Upper lobe of right lung (tissue), 1 donor: ENCODE measurements at regions not wholly inside any gene's neighbourhood (a gene's known extent, or its start where the extent isn't known, plus 50 kb on each side); places are given as distances from the start of the nearest gene placed in this dataset.

Experiments
- ATAC-seq: fragments of 200-7000 bp; cut with Tn5 transposase; one replicate; pipeline ENCODE4 v1.9.1; 2020; ENCODE audit warnings: mild to moderate bottlenecking, moderate library complexity
- DNase-seq: peaks from one replicate; pipeline ENCODE4 v3.0.0-alpha.2; 2020
- H3K27ac ChIP-seq: fragments of 200-600 bp; one replicate; pipeline ENCODE4 v1.8.0; 2022
- H3K27me3 ChIP-seq: fragments of 200-600 bp; one replicate; pipeline ENCODE4 v1.8.0; 2022; ENCODE audit warnings: mild to moderate bottlenecking
- H3K36me3 ChIP-seq: fragments of 200-600 bp; one replicate; pipeline ENCODE4 v1.8.0; 2022
- H3K4me1 ChIP-seq: fragments of 200-600 bp; one replicate; pipeline ENCODE4 v1.8.0; 2022
- H3K4me3 ChIP-seq: fragments of 200-600 bp; one replicate; pipeline ENCODE4 v1.8.0; 2022; ENCODE audit warnings: mild to moderate bottlenecking
- H3K9me3 ChIP-seq: fragments of 200-600 bp; one replicate; pipeline ENCODE4 v1.8.0; 2022
- intact Hi-C: fragments of 100-400 bp; cut with DNase I; formaldehyde crosslinking; loops from one replicate; pipeline ENCODE4 v1.11.0; 2022
- TF ChIP-seq, protein P1 (sequence below): fragments of 200-600 bp; IDR thresholded peaks from one replicate; pipeline ENCODE4 v1.8.0; 2022; ENCODE audit warnings: antibody characterized with exemption
- donor health status: DM: no; HTN: yes; CAD: no; lungs with severe emphysema.

DNA sequence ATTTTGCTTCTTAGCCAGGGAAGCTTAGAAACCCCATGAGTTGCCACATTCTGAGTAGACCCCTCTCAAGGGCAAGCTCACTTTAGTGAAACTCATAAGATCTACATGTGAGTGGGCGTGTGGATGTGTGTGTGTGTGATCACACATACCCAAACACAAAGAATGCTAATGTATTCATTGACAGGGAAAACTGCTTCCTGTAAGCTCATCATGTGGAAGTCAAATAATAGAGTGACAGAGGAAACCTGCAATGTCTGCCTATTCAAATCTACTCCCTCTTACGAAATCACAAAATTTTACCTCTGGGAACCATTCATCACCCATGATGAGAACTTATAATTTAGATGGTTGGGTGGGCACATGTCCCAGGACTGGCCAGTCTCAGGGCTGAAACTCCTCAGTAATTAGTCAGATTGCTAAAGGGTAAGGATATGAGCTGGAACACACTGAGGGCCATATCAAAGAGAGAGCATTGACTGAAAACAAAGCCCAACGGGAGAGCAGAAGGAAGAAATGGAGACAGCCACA is 94.5 kb upstream of the CCDC150 start:
- no peak for ATAC-seq
- TF ChIP-seq, protein P1, sequence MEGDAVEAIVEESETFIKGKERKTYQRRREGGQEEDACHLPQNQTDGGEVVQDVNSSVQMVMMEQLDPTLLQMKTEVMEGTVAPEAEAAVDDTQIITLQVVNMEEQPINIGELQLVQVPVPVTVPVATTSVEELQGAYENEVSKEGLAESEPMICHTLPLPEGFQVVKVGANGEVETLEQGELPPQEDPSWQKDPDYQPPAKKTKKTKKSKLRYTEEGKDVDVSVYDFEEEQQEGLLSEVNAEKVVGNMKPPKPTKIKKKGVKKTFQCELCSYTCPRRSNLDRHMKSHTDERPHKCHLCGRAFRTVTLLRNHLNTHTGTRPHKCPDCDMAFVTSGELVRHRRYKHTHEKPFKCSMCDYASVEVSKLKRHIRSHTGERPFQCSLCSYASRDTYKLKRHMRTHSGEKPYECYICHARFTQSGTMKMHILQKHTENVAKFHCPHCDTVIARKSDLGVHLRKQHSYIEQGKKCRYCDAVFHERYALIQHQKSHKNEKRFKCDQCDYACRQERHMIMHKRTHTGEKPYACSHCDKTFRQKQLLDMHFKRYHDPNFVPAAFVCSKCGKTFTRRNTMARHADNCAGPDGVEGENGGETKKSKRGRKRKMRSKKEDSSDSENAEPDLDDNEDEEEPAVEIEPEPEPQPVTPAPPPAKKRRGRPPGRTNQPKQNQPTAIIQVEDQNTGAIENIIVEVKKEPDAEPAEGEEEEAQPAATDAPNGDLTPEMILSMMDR: no peak
- Histone ChIP-seq H3K4me3 (no peak overlapping the region), H3K27ac (no peak overlapping the region), H3K4me1 (no peaks in the 10 kb centered on the region), H3K36me3 (no peaks in the 10 kb centered on the region), H3K27me3 (no peaks in the 10 kb centered on the region), H3K9me3 (no peaks in the 10 kb centered on the region)
- intact Hi-C loops: no loop called here
- DNase-seq: no peak

DNA sequence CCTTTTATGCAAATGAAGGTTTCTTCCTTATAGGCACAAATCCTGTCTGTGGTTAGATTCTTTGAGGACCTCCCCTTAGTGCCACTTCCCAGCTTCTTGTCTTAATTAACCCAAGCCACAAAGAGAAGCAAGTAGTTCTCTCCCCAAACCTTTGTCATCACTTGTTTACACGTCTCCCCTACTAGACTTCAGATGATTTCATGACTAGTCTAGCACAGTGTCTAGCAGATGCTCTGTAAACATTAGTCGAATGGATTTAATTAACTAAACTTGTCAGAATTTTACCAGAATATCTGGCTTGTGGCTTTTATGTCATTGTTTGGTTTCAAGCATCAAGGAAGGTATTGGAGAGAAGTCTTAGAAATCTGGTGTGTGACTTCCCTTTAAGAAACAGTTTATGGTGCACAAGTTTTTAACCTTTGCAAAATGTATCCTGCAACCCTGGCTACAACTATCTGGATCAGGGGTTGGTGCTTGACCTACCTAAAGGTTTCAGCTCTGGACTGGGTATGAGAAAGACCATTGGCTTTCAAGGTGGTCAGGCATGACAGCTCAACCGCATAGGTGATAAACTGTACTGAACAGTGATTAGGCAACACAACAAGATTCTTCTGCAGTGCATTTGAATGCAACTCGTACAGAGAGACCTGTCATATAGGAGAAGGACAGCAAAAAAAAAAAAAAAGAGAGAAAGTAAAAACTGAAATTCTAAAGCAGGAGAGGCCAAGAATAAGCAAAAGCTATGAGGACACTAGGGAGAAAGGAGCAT is 93.2 kb upstream of the CCDC150 start:
- TF ChIP-seq, protein P1: no peak
- Histone ChIP-seq H3K27me3 (no peaks in the 10 kb centered on the region), H3K9me3 (no peaks in the 10 kb centered on the region), H3K36me3 (no peaks in the 10 kb centered on the region), H3K27ac (no peak overlapping the region), H3K4me1 (no peaks in the 10 kb centered on the region), H3K4me3 (no peak overlapping the region)
- intact Hi-C loops: no loop called here
- no peak for ATAC-seq
- no peak for DNase-seq

DNA sequence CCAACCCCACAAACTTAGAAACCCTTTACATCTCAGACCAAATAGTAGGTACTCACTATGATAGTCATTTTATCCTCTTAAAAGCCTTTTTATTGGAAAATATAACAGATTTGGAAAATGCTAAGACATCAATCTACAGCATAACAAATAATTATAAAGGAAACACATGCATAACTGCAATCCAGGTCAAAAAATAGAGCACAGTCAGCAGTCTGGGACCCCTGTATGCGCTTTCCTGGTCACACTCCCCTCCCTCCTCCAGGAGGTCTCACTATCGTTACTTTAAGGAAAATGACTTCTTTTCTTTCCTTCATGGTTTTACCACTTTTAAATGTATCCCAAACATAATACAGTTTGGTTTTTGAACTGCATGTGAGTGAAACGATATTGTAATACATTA is 90.5 kb upstream of the CCDC150 start:
- no peak overlapping the region for H3K27ac ChIP-seq
- intact Hi-C loops: no loop called here
- no peaks in the 10 kb centered on the region for H3K36me3 ChIP-seq
- no peak for DNase-seq
- no peaks in the 10 kb centered on the region for H3K4me1 ChIP-seq
- no peak overlapping the region for H3K4me3 ChIP-seq
- H3K9me3 ChIP-seq: no peaks in the 10 kb centered on the region
- ATAC-seq: no peak
- TF ChIP-seq, protein P1: no peak
- H3K27me3 ChIP-seq: no peaks in the 10 kb centered on the region

DNA sequence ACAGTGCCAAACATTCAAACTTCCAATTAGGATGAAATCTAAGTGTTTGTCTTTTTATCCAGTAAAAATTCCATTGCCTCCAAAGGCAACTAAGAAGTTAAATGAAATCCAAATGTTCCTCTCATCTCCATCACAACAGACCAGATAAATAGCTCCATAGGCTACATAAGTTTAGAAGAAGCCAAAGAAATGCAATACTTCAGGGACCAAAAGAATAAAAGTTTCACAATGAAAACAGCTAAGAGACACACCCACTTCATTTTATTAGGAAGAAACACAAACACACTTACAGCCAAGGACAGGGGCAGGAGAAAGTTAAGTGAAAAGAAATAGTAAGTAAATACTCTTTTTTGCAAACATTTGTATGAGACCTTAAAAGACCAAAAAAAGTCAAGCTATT is 88.5 kb upstream of the CCDC150 start:
- no peaks in the 10 kb centered on the region for H3K4me1 ChIP-seq
- H3K9me3 ChIP-seq: no peaks in the 10 kb centered on the region
- no peaks in the 10 kb centered on the region for H3K36me3 ChIP-seq
- DNase-seq: no peak
- intact Hi-C loops: no loop called here
- H3K27me3 ChIP-seq: no peaks in the 10 kb centered on the region
- no peak for ATAC-seq
- TF ChIP-seq, protein P1: no peak
- no peak overlapping the region for H3K4me3 ChIP-seq
- no peak overlapping the region for H3K27ac ChIP-seq

DNA sequence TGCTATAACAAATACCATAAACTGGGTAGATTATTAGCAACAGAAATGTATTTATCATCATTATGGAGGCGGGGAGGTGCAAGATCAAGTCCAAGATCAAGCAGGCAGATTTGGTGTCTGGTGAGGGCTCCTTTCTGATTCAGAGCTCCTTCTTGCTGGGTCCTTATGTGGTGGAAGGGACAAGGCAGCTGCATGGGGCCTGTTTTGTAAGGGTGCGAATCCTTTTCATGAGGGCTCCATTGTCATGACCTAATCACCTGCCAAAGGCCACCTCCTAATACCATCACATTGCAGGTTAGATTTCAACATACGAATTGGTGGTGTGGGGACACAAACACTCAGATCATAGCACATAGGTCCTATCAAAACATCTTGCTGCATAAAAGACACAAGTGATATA is 84.4 kb upstream of the CCDC150 start:
- Histone ChIP-seq H3K36me3 (no peaks in the 10 kb centered on the region), H3K27ac (no peak overlapping the region), H3K27me3 (peaks cover 9% of the 10 kb centered on the region), H3K4me1 (no peaks in the 10 kb centered on the region), H3K9me3 (no peaks in the 10 kb centered on the region), H3K4me3 (no peak overlapping the region)
- intact Hi-C loops: no loop called here
- DNase-seq (no peak), ATAC-seq (no peak)
- TF ChIP-seq, protein P1: no peak
